ENCODE measurements at regions not wholly inside any gene's neighbourhood (a gene's known extent, or its start where the extent isn't known, plus 50 kb on each side); places are given as distances from the start of the nearest gene placed in this dataset.

DNA sequence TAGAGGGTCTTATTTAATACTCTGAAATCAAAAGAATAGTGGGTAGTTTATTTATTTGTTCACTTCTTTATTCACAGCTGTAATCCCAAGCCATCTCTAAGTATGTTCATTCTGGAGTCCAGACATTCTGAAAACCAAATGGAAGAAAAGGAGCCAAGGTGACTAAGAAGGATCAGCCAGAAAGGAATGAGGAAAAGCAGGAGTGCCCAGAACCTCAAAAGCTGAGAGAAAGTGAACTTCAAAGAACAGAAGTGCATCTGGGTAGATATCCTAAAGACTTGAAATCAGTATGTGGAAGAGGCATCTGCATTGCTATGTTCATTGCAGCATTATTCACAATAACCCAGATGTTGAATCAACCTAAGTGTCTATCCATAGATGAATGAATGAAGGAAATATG, 94.8 kb downstream of the VIP start:
- TF ChIP-seq EP300 (IDR thresholded peaks at IDR 0.05; ENCODE audit: borderline replicate concordance): no peak
- TF ChIP-seq CREB1 (IDR thresholded peaks at IDR 0.05; ENCODE audit: low read depth): no peak
- TF ChIP-seq, protein P1, sequence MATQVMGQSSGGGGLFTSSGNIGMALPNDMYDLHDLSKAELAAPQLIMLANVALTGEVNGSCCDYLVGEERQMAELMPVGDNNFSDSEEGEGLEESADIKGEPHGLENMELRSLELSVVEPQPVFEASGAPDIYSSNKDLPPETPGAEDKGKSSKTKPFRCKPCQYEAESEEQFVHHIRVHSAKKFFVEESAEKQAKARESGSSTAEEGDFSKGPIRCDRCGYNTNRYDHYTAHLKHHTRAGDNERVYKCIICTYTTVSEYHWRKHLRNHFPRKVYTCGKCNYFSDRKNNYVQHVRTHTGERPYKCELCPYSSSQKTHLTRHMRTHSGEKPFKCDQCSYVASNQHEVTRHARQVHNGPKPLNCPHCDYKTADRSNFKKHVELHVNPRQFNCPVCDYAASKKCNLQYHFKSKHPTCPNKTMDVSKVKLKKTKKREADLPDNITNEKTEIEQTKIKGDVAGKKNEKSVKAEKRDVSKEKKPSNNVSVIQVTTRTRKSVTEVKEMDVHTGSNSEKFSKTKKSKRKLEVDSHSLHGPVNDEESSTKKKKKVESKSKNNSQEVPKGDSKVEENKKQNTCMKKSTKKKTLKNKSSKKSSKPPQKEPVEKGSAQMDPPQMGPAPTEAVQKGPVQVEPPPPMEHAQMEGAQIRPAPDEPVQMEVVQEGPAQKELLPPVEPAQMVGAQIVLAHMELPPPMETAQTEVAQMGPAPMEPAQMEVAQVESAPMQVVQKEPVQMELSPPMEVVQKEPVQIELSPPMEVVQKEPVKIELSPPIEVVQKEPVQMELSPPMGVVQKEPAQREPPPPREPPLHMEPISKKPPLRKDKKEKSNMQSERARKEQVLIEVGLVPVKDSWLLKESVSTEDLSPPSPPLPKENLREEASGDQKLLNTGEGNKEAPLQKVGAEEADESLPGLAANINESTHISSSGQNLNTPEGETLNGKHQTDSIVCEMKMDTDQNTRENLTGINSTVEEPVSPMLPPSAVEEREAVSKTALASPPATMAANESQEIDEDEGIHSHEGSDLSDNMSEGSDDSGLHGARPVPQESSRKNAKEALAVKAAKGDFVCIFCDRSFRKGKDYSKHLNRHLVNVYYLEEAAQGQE (IDR thresholded peaks at IDR 0.05; ENCODE audit: low read depth): no peak
- TF ChIP-seq NFIC (IDR thresholded peaks at IDR 0.05): no peak
- TF ChIP-seq TAF1 (IDR thresholded peaks at IDR 0.05; ENCODE audit: low read depth): no peak
- TF ChIP-seq CEBPB (IDR thresholded peaks at IDR 0.05): no peak
- TF ChIP-seq TCF12 (IDR thresholded peaks at IDR 0.05; ENCODE audit: low read depth): no peak
- TF ChIP-seq, protein P2, sequence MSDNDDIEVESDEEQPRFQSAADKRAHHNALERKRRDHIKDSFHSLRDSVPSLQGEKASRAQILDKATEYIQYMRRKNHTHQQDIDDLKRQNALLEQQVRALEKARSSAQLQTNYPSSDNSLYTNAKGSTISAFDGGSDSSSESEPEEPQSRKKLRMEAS (IDR thresholded peaks at IDR 0.05): no peak
- TF ChIP-seq FOXM1 (IDR thresholded peaks at IDR 0.05; ENCODE audit: borderline replicate concordance, low read depth): no peak
- TF ChIP-seq RAD21 (IDR thresholded peaks at IDR 0.05; ENCODE audit: low read depth): no peak
- TF ChIP-seq ZBTB7A (IDR thresholded peaks at IDR 0.05; ENCODE audit: low read depth): no peak

Data from Ishikawa (cell line).